NCI-H2107 treated with DMSO at 0.1 percent for 48 hours (cell line): ENCODE measurements at regions not wholly inside any gene's neighbourhood (a gene's known extent, or its start where the extent isn't known, plus 50 kb on each side); places are given as distances from the start of the nearest gene placed in this dataset.

Experiments
- DNase-seq: peaks from one replicate; lab custom pipeline; 2025; ENCODE audit not compliant: unreplicated experiment; lab: John Stamatoyannopoulos, UW

DNA sequence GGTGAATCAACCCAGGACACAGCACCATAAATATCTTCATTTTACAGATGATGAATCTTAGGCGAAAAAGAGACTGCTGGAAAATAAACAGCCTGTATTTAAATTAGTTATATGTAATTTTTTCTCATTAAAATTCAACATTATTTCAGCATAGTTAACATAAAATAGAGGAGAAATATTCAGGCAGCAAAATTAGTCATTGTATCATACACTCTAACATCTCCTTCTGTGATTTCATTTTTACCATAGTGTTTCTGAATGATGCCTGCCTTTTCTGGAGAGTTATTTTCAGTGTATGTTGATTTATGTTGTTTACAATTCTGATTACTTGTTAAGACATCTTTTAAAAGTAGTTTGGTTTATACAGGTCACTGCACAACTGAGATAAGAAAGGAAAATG is 82.3 kb upstream of the KCNIP4 start:
- no peak for DNase-seq

DNA sequence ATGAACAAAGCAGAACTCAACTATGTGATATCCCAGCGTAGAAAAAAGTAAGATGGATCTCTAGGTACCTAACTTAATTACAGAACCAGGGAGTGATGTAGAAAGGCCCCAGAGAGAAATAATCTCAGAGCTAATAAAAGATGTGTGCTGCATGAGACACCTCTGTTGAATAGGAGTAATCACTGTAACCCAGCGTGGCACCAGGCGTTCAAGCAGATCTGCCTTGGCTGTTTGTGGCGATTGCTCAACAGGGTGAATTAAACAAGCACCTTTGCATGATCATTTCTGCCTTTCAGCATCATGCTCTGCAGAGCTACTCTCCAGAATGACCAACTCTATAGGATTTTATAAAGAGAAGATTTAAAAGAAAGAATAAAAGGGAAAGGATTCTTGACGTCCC is 81.7 kb upstream of the KCNIP4 start:
- no peak for DNase-seq

DNA sequence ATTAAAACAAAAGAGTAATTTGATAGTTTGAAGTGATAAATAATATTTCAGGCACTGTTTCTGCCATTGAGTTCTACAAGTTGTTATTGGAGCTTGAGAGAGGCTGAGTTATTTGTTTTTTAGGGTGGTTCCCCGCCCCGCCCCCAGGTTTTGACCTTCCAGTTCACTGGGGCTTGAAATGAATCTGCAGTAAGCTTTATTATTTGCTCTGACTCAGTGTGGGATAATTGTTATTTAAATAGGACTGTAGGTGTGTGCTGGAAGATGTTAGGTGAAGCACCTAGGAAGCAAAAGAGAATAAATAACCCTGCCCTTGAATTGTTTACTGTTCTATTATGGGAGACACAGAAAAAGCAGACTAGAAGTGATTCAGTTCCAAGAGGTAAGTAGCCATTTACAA is 81.2 kb upstream of the KCNIP4 start:
- DNase-seq: peak; percentile 18

DNA sequence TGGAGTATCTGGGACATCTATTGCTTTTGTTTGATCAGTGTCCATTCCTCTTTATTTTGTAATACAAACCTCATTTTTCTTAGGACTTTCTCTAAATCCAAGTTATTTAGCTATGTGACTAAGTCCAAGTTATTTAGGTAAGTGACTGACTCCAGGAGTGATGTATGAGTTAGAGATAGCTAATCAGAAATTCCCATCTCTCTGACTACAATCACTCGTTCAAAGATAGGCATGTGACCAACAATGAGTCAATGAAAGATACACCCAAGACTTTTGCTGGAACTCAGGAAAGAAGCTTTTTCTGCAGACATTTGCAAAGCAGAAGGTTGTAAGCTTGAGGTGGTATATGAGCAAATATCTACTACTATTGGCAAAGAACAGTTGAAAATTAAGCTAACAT is 72.5 kb upstream of the KCNIP4 start:
- DNase-seq: no peak

DNA sequence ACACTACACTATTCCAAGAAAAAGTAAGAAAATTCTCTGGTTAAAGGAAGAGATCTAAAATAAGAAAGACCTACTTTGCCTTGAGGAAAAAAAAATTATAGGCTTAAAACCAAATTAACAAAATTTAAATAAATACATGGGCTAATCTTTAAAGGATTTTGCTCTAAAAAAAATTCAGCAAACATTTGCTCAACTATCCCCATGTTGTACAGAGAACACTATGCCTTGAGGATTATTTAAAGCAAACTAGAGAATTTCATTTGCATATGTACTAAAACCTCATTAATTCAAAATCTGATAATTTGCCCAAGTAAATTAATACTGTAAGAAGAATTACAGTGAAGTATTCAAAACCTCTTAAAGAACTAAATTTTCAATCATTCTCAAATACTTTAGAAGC is 71.6 kb upstream of the KCNIP4 start:
- no peak for DNase-seq

DNA sequence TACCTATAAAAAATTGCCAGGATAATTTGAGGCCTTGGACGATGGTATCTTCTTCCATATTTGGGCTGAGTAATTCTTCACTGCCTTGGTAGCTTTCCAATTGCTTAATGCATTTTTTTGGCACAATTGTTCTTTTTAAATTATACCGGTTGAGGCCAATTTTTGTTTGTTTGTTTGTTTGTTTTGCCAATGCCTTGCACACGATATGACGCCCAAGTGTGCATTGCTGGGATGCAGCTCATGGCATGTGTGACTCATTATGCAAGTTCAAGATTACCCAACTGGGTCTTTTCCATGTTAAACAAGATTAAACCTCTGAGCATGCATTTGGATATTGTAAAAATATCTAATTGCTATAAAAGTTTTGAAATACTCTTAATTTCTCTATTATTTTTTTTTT is 71.1 kb upstream of the KCNIP4 start:
- no peak for DNase-seq

DNA sequence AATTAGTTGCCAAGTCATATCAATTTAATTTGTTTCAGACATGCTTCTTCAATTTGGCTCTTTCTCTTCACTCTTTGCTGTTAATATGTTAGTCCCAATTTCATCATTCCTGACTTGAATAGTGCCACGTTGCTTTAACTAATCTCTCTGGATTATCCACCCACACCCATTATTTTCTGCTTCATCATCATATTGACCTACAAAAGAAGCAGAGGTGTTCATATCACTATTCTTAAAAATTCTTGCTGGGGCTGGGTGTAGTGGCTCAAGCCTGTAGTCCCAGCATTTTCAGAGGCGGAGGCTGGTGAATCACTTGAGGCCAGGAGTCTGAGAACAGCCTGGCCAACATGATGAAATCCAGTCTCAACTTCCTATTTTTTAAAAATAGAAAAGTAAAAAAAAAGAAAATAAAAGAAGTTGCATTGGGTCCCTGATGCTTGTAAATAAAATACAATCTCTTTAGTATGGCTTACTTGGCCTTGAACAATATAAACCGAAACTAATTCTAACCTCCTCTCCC is 65.7 kb upstream of the KCNIP4 start:
- DNase-seq: no peak

DNA sequence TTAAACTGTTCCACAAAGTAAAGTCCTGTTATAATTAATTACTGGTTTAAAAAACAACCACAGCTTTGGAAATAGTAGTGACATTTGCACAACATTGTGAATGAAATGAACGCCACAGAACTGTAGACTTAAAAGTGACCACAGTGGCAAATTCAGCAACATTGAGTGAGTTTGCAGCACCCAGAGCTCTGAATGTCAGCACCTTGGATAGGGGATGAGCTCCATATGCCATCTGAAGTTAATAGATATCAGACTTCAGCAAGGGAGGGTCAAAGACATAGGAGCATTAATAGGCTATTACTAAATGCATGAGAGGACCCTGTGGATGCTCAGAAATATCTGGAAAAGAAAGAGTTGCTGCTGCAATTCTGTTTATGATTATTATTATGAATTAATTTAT is 55.3 kb upstream of the KCNIP4 start:
- DNase-seq: no peak
